ENCODE measurements at regions not wholly inside any gene's neighbourhood (a gene's known extent, or its start where the extent isn't known, plus 50 kb on each side); places are given as distances from the start of the nearest gene placed in this dataset.
A peak's percentile ranks its signal among the peaks of the same experiment; 100 is the strongest.
"Not testable (repeated sequence)": the region's sequence is repeated elsewhere in the genome, so short reads cannot be mapped to it uniquely, and the experiment has no call there.

- no peak for DNase-seq (ENCODE audit: extremely low read depth in 1 of 2, low read depth in 1 of 2)
Observed at GRCh38 chr11:88061111-88061510, 114.1 kb downstream of the RAB38 start.

GRCh38 chr11:88059326-88059725 is 115.9 kb downstream of the RAB38 start:
- no peak for DNase-seq (ENCODE audit: extremely low read depth in 1 of 2, low read depth in 1 of 2)

GRCh38 chr11:88051396-88051795 is 123.8 kb downstream of the RAB38 start:
- DNase-seq (ENCODE audit: extremely low read depth in 1 of 2, low read depth in 1 of 2) = no peak

- DNase-seq (ENCODE audit: extremely low read depth in 1 of 2, low read depth in 1 of 2) = no peak
Observed at GRCh38 chr11:88050247-88050646, 125.0 kb downstream of the RAB38 start.

DNA sequence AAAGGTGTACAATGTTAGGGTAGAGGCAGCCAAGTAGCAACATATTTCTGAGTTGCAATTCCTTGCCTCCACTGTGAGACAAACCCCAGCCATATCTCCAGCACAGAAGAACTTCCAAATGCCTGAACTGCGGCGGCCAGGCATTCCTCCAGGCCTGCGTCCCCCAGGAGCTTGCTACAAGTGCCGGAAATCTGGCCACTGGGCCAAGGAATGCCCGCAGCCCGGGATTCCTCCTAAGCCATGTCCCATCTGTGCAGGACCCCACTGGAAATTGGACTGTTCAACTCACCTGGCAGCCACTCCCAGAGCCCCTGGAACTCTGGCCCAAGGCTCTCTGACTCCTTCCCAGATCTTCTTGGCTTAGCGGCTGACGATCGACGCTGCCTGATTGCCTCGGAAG is 130.0 kb downstream of the RAB38 start:
- not testable (repeated sequence) for DNase-seq (ENCODE audit: extremely low read depth in 1 of 2, low read depth in 1 of 2)

DNA sequence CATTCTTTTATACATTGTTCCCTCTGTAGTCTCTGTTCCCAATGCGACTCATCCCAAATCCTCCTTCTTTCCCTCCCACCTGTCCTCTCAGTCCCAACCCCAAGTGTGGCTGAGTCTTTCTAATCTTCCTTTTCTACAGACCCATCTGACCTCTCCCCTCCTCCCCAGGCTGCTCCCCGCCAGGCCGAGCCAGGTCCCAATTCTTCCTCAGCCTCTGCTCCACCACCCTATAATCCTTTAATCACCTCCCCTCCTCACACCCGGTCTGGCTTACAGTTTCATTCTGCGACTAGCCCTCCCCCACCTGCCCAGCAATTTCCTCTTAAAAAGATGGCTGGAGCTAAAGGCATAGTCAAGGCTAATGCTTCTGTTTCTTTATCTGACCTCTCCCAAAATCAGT is 130.6 kb downstream of the RAB38 start:
- not testable (repeated sequence) for DNase-seq (ENCODE audit: extremely low read depth in 1 of 2, low read depth in 1 of 2)

- DNase-seq (ENCODE audit: extremely low read depth in 1 of 2, low read depth in 1 of 2) = no peak
Observed at GRCh38 chr11:88043149-88043548, 132.1 kb downstream of the RAB38 start.

DNA sequence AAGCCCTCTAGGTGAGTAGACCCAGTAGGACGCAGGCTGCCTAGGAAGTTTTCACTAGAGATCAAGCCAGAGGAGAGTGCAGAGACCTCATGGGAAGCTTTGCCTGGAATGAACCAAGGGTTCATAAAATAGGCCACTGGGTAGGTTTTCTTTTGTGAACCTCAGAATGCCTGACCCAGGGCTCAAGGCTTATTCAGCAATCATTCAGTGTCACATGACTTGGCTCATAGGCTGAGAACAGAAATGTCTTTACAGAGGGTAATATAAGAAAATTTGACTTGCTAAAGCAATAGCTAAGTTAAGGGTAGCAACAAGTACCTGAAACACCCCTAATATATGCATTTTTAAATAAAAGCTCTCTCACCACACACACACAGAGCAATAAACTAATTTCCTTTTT is 132.6 kb downstream of the RAB38 start:
- DNase-seq (ENCODE audit: extremely low read depth in 1 of 2, low read depth in 1 of 2) = no peak

- DNase-seq (ENCODE audit: extremely low read depth in 1 of 2, low read depth in 1 of 2) = no peak
Observed at GRCh38 chr11:88042238-88042637, 133.0 kb downstream of the RAB38 start.

DNA sequence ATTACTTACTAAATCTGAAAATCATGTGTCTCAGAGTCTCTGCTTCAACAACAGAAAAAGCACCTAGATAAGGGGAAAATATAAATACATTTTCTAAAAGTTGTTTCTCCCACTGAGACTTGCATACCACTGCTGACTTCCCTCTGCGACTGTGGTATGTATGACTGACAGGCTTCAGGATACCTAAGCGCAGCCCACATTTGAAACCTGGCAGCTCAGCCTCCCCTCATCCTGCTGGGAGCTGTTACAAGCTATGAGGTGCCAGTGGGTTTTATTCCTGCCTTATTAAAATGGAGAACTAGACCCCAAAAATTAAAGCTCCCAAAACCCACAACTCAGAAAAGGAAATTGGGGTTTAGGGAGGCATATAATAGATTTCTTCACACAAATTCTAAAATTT is 133.6 kb downstream of the RAB38 start:
- DNase-seq (ENCODE audit: extremely low read depth in 1 of 2, low read depth in 1 of 2) = no peak

DNA sequence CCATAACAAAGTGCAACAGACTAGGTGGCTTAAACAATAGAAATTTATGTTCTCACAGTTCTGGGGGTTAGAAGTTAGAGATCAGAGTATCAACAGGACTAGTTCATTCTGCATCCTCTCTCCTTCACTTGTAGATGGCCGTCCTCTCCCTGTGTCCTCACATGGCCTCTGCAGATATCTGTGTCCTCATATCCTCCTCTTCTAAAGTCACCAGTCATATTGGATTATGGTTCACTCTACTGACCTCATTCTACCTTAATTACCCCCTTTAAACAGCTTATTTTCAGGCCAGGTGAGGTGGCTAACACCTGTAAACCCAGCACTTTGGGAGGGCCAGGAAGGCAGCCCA is 135.1 kb downstream of the RAB38 start:
- DNase-seq (ENCODE audit: extremely low read depth in 1 of 2, low read depth in 1 of 2) = no peak

DNA sequence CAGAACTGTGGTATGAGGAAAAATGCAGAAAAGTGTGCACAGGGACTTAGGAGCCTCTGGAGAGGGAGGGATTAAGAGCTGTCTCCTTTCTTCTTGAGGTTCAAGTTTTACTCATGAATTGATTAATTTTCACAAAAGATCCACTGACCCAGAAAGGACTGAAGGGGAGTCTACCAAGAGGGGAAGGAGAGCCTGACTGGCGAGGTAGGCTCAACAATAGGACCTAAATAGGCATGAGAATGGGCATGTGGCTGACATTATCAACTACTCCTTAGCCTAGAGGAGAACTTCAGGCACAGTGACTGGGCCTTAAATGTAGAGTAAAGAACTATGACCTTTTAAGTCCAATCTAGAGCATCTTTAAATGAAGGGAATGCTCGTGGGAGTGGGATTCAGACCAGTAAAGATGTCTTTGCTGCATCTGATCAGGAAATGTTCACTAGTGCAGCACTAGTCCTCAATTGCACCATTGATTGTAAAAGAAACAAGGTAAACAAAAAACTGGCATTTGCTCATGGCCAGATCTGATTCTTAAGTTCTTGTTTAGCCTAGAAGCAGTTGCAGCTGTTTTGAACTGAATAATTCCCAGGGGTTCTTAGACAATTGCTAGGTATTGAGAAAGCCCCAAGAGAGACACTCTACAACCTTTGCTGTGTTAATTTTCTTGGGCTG is 135.6 kb downstream of the RAB38 start:
- DNase-seq (ENCODE audit: extremely low read depth in 1 of 2, low read depth in 1 of 2) = no peak

GRCh38 chr11:88038063-88038462 is 137.2 kb downstream of the RAB38 start:
- no peak for DNase-seq (ENCODE audit: extremely low read depth in 1 of 2, low read depth in 1 of 2)

- DNase-seq (ENCODE audit: extremely low read depth in 1 of 2, low read depth in 1 of 2) = no peak
Observed at GRCh38 chr11:88036701-88037100, 138.5 kb downstream of the RAB38 start.

GRCh38 chr11:88035271-88035670 is 140.0 kb downstream of the RAB38 start:
- DNase-seq (ENCODE audit: extremely low read depth in 1 of 2, low read depth in 1 of 2) = no peak

GRCh38 chr11:88017666-88018065 is 157.6 kb downstream of the RAB38 start:
- DNase-seq (ENCODE audit: extremely low read depth in 1 of 2, low read depth in 1 of 2) = no peak

DNA sequence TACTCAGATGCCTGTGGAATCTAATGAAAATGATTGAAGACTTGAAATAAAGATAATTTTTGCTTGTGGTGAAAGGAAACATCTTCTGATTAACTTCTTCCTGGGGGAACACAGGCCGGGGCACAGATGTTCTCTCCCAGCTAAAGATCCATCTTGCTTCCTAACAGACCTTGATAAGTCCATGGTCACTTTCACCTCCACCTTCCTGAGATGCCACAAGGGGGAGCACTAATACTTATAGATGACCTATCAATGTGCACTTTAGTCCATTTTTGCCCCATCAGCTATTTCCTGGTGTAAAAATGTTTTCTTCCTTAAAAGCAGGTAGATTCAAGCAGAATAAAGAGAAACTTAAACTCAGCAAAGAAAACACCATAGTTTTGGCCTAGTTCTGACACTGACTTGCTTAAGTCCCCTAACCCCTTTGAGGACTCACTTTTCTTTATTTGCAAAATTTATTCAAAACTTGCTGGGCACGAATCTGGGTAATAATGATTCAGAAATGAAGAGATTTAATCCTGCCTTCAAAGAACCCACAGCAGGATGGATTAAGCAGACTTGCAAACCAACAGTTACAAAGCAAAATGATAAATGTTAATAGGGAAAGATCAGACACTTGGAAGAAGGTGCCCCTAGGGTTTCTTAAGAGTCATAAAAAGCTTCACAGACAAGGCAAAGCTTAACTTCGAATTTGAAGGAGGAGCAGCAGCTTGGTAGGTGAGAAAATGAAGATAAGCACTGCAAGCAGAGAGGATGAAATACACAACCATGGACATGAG is 158.7 kb downstream of the RAB38 start:
- DNase-seq (ENCODE audit: extremely low read depth in 1 of 2, low read depth in 1 of 2) = peak; percentile 8 to 41

DNA sequence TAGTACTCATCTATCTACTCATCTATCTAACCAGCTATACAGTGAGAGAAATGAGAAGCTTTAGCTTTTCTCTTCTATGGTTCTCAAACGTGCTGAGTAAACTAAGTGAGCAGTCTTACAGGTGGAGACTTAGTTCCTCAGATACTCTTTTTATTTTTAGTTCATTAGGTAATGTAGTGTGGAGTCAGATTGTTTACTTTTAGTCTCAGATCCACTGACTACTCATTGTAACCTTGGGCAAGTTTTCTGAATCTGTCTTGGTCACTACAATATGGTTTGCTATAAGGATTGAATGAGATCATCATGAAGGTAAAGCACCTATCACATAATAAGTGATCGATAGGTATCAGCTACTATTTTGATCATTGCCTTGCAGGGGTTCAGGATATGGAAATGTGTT is 160.1 kb downstream of the RAB38 start:
- no peak for DNase-seq (ENCODE audit: extremely low read depth in 1 of 2, low read depth in 1 of 2)

DNA sequence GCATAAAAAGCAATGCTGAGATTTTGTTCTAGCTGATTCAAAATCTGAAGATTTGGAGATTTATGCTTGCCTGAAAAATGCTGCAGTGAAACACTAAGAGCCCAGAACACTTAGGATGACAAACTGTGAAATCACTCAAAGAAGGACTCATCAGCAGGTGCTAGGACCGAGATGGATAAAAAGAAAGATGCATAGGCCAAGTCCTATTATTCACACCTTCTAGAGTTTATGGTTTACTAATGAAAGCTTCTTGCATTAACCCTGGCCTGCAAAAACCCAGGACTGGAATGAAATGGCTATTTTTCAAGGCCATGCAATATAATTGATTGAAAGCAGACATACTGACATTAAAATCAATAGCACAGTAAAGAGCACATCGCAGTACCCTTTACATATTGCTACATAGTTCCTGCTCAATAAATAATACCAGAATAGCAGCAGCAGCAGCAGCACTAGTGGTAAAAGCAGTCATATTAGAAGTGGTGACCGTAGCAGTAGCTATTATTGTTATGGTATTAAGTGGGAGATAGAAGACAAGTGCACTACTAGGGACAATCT is 161.7 kb downstream of the RAB38 start:
- no peak for DNase-seq (ENCODE audit: extremely low read depth in 1 of 2, low read depth in 1 of 2)

GRCh38 chr11:88012456-88012855 is 162.8 kb downstream of the RAB38 start:
- no peak for DNase-seq (ENCODE audit: extremely low read depth in 1 of 2, low read depth in 1 of 2)

DNA sequence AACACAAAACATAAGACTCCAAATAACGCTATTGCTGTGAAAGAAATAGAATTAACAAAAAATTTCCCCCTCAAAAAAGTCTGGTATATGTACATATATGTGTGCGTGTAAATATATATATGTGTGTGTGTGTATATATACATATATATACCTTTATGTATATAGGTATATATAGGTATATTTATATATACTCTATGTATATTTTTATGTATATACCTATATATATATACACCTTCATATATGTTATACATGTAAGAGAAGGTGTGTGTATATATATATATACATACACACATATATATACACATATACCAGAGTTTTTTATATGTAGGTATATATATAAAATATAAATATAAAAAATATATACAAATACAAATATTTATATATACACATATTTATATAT is 199.2 kb downstream of the RAB38 start:
- no peak for DNase-seq (ENCODE audit: extremely low read depth in 1 of 2, low read depth in 1 of 2)

GRCh38 chr11:87974797-87975196 is 200.4 kb downstream of the RAB38 start:
- DNase-seq (ENCODE audit: extremely low read depth in 1 of 2, low read depth in 1 of 2) = no peak

Measured in stimulated activated CD8-positive, alpha-beta memory T cell treated with anti-CD3 and anti-CD28 coated beads, Interleukin-7, amount 100 ng/mL, for 48 hours (primary cell).